OCI-LY7 (cell line): ENCODE measurements at regions not wholly inside any gene's neighbourhood (a gene's known extent, or its start where the extent isn't known, plus 50 kb on each side); places are given as distances from the start of the nearest gene placed in this dataset.
"Not testable (repeated sequence)": the region's sequence is repeated elsewhere in the genome, so short reads cannot be mapped to it uniquely, and the experiment has no call there.

Experiments used
- BruUV-seq: library from RNA; stranded (reverse); fragments of 400-500 nt; replicated peaks from 2 replicates; lab custom pipeline; 2021; lab: Mats Ljungman, UMichigan
- CTCF ChIA-PET: fragments of 300-600 bp; sonication (Branson Sonifier 250); formaldehyde crosslinking; loops from one replicate; lab custom pipeline; 2022; ENCODE audit warnings: antibody characterized with exemption; ENCODE audit not compliant: unreplicated experiment; lab: Charles Lee
- POLR2A ChIA-PET: fragments of 300-600 bp; sonication (Branson Sonifier 250); formaldehyde crosslinking; loops from one replicate; lab custom pipeline; 2022; ENCODE audit warnings: antibody characterized with exemption; lab: Charles Lee
- DNase-seq: peaks from one replicate; pipeline ENCODE4 v3.0.0-alpha.2; 2015; ENCODE audit warnings: low spot score
- H2AFZ ChIP-seq: fragments of 200-600 bp; sonication (generic), shearing (Covaris generic); 2 replicates; pipeline ENCODE4 v1.6.1; 2014; ENCODE audit warnings: mild to moderate bottlenecking, antibody characterized with exemption, low read length, moderate library complexity
- H3K27ac ChIP-seq: fragments of 200-600 bp; sonication (generic); 2 replicates; pipeline ENCODE4 v1.5.1; 2014; ENCODE audit warnings: mixed run types, low read depth, mild to moderate bottlenecking, moderate library complexity, low read length, inconsistent platforms; ENCODE audit not compliant: poor library complexity, severe bottlenecking
- H3K36me3 ChIP-seq: fragments of 200-600 bp; sonication (generic); 2 replicates; pipeline ENCODE4 v1.6.1; 2014; ENCODE audit warnings: mild to moderate bottlenecking, antibody characterized with exemption, low read length, moderate library complexity, mixed read lengths; ENCODE audit not compliant: insufficient read depth
- H3K4me1 ChIP-seq: fragments of 200-600 bp; sonication (generic); 2 replicates; pipeline ENCODE4 v1.5.1; 2014; ENCODE audit warnings: mild to moderate bottlenecking, low read length; ENCODE audit not compliant: insufficient read depth, poor library complexity, severe bottlenecking
- H3K4me2 ChIP-seq: fragments of 200-600 bp; sonication (generic); 2 replicates; pipeline ENCODE4 v1.6.1; 2014; ENCODE audit warnings: mild to moderate bottlenecking, low read length
- H3K4me3 ChIP-seq: fragments of 200-600 bp; sonication (generic); 2 replicates; pipeline ENCODE4 v1.5.1; 2014; ENCODE audit warnings: mild to moderate bottlenecking, low read depth, low read length; ENCODE audit not compliant: poor library complexity, severe bottlenecking
- H3K79me2 ChIP-seq: fragments of 200-600 bp; sonication (generic); 2 replicates; pipeline ENCODE4 v1.6.1; 2016; ENCODE audit warnings: low read depth, mild to moderate bottlenecking, low read length, moderate library complexity, mixed read lengths; ENCODE audit not compliant: insufficient read depth
- H3K9me2 ChIP-seq: fragments of 200-600 bp; sonication (generic); 2 replicates; pipeline ENCODE4 v1.6.1; 2016; ENCODE audit warnings: mild to moderate bottlenecking, low read length, mixed read lengths; ENCODE audit not compliant: insufficient read depth
- H3K9me3 ChIP-seq: fragments of 200-600 bp; sonication (generic); 2 replicates; pipeline ENCODE4 v1.6.1; 2014; ENCODE audit warnings: mild to moderate bottlenecking, mixed run types, low read length, mixed read lengths
- H4K20me1 ChIP-seq: fragments of 200-600 bp; sonication (generic); 2 replicates; pipeline ENCODE4 v1.6.1; 2014; ENCODE audit warnings: mild to moderate bottlenecking, antibody characterized with exemption, low read length, moderate library complexity, mixed read lengths; ENCODE audit not compliant: insufficient read depth
- EZH2phosphoT487 ChIP-seq: fragments of 200-600 bp; sonication (generic); IDR thresholded peaks from 2 replicates; pipeline ENCODE4 v1.6.1; 2018; ENCODE audit warnings: low read depth, borderline replicate concordance, mild to moderate bottlenecking, mixed run types, antibody characterized with exemption, low read length, moderate library complexity, mixed read lengths
- intact Hi-C: fragments of 100-400 bp; cut with micrococcal nuclease; formaldehyde crosslinking; loops from one replicate; pipeline ENCODE4 v1.10.0; 2022; ENCODE audit not compliant: unreplicated experiment
- TF ChIP-seq, protein P1 (sequence below): fragments of 200-600 bp; sonication (generic); conservative IDR thresholded peaks from 2 replicates; pipeline ENCODE4 v1.5.1; 2014; ENCODE audit warnings: mild to moderate bottlenecking, antibody characterized with exemption, low read length, moderate library complexity, mixed read lengths

- H3K36me3 ChIP-seq, BruUV-seq, H3K9me3 ChIP-seq, H4K20me1 ChIP-seq, H3K27ac ChIP-seq, H3K4me1 ChIP-seq, POLR2A ChIA-PET, DNase-seq, H3K79me2 ChIP-seq, H3K9me2 ChIP-seq, intact Hi-C loops, H2AFZ ChIP-seq, H3K4me3 ChIP-seq, H3K4me2 ChIP-seq, CTCF ChIA-PET: not testable (repeated sequence)
These were observed 118.1 kb downstream of the TMEM121 start for GRCh38 chr14:105644457-105644856.

GRCh38 chr14:105644891-105645290 is 118.5 kb downstream of the TMEM121 start:
- not testable (repeated sequence) for H2AFZ ChIP-seq, BruUV-seq

GRCh38 chr14:105645389-105645788 is 119.0 kb downstream of the TMEM121 start:
- H3K36me3 ChIP-seq, H4K20me1 ChIP-seq, H3K4me1 ChIP-seq, DNase-seq, H3K9me2 ChIP-seq, POLR2A ChIA-PET, CTCF ChIA-PET, H3K27ac ChIP-seq, H2AFZ ChIP-seq, H3K9me3 ChIP-seq, H3K79me2 ChIP-seq, H3K4me2 ChIP-seq, H3K4me3 ChIP-seq, BruUV-seq, intact Hi-C loops: not testable (repeated sequence)

More at GRCh38 chr14:105644891-105645290, 118.5 kb downstream of the TMEM121 start:
- H3K4me2 ChIP-seq, H3K36me3 ChIP-seq, H3K4me3 ChIP-seq, POLR2A ChIA-PET, DNase-seq, H3K79me2 ChIP-seq, H3K9me2 ChIP-seq, H3K27ac ChIP-seq, intact Hi-C loops, H3K4me1 ChIP-seq, CTCF ChIA-PET, H4K20me1 ChIP-seq, H3K9me3 ChIP-seq: not testable (repeated sequence)

DNA sequence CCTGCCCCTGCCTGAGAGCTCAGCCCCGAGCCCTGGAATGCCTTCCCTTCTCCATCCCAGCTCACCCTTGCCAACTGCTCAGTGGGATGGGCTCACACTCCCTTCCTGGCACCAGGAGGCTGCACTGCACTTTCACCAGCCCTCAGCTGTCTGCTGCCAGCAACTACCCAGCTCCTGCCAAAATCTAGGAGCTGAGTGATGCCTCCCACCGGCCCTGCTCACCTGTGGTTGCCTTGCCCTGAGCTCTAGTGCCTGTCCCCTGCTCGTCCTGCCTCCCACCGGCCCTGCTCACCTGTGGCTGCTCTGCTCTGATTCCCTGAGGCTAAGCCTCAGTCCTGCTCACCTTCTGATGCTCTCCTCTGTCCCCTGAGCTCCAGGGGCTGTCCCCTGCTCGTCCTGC is 119.8 kb downstream of the TMEM121 start:
- Histone ChIP-seq H3K9me2 (no peaks in the 10 kb centered on the region), H3K36me3 (no peaks in the 10 kb centered on the region), H3K4me3 (no peak overlapping the region), H4K20me1 (no peaks in the 10 kb centered on the region), H3K4me1 (no peaks in the 10 kb centered on the region), H3K27ac (no peak overlapping the region), H3K9me3 (no peaks in the 10 kb centered on the region), H3K4me2 (no peak overlapping the region), H2AFZ (no peak overlapping the region), H3K79me2 (no peaks in the 10 kb centered on the region)
- DNase-seq, result no peak
- no TSS peak for BruUV-seq
- intact Hi-C loops, result no loop called here
- POLR2A ChIA-PET, result interaction anchor here (1.0 kb wide), 1 partner anchor 18 kb away, joined by 4 read pairs; no protein-coding TSS in a partner anchor
- TF ChIP-seq, protein P1, sequence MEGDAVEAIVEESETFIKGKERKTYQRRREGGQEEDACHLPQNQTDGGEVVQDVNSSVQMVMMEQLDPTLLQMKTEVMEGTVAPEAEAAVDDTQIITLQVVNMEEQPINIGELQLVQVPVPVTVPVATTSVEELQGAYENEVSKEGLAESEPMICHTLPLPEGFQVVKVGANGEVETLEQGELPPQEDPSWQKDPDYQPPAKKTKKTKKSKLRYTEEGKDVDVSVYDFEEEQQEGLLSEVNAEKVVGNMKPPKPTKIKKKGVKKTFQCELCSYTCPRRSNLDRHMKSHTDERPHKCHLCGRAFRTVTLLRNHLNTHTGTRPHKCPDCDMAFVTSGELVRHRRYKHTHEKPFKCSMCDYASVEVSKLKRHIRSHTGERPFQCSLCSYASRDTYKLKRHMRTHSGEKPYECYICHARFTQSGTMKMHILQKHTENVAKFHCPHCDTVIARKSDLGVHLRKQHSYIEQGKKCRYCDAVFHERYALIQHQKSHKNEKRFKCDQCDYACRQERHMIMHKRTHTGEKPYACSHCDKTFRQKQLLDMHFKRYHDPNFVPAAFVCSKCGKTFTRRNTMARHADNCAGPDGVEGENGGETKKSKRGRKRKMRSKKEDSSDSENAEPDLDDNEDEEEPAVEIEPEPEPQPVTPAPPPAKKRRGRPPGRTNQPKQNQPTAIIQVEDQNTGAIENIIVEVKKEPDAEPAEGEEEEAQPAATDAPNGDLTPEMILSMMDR, result no peak
- no peak for TF ChIP-seq EZH2phosphoT487
- CTCF ChIA-PET, result no interaction called here

GRCh38 chr14:105646711-105647281 is 120.4 kb downstream of the TMEM121 start:
- intact Hi-C loops, result not testable (repeated sequence)
- POLR2A ChIA-PET, result interaction anchor here (1.0 to 1.1 kb wide), 2 partner anchors 19 to 620 kb away, joined by 3 to 4 read pairs; no protein-coding TSS in a partner anchor

GRCh38 chr14:105647426-105647783 is 121.0 kb downstream of the TMEM121 start:
- H3K4me3 ChIP-seq, H3K79me2 ChIP-seq, H3K36me3 ChIP-seq, H3K27ac ChIP-seq, H4K20me1 ChIP-seq, H3K4me2 ChIP-seq, H3K9me2 ChIP-seq, CTCF ChIA-PET, H3K9me3 ChIP-seq, DNase-seq, BruUV-seq, H2AFZ ChIP-seq, intact Hi-C loops, H3K4me1 ChIP-seq: not testable (repeated sequence)
- POLR2A ChIA-PET, result interaction anchor here (1.0 to 1.1 kb wide), 2 partner anchors 19 to 620 kb away, joined by 3 to 4 read pairs; no protein-coding TSS in a partner anchor

More at GRCh38 chr14:105646711-105647281, 120.4 kb downstream of the TMEM121 start:
- H3K4me3 ChIP-seq, H4K20me1 ChIP-seq, H3K9me3 ChIP-seq, H3K4me2 ChIP-seq, H3K79me2 ChIP-seq, CTCF ChIA-PET, H2AFZ ChIP-seq, H3K36me3 ChIP-seq, H3K9me2 ChIP-seq, BruUV-seq, H3K27ac ChIP-seq, H3K4me1 ChIP-seq, DNase-seq: not testable (repeated sequence)
